ENCODE measurements at regions not wholly inside any gene's neighbourhood (a gene's known extent, or its start where the extent isn't known, plus 50 kb on each side); places are given as distances from the start of the nearest gene placed in this dataset.

DNA sequence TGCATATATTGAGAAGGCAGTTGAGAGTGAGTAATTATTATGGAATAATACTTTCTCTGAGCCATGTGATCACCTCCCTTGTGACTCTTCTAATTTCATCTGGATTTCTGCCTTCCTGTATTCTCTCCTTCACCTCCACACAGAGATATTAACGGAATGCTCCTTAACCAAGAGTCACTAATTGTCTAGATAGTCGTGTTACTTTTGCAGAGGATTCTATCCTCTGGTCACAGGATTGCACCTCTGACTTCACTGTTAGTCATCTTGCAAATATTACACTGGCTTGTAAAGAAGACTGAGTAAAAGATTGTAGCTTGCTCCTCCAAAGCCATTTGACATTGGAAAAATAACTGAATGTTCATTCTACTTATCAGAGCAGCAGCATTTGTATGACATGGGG is 160.9 kb downstream of the SH2D1A start:
- TF ChIP-seq YY1 (IDR thresholded peaks at IDR 0.05; ENCODE audit: insufficient read depth, insufficient read length) (no peak), ZNF274 (IDR thresholded peaks at IDR 0.05; ENCODE audit: low read depth, low read length) (no peak), SUZ12 (IDR thresholded peaks at IDR 0.05; ENCODE audit: extremely low read depth, insufficient read depth, insufficient read length) (no peak)
